Ovary (tissue), 7 donors: ENCODE measurements at regions not wholly inside any gene's neighbourhood (a gene's known extent, or its start where the extent isn't known, plus 50 kb on each side); places are given as distances from the start of the nearest gene placed in this dataset.

Experiments
- DNase-seq, 5 donors: peaks; one replicate each; pipeline ENCODE4 v3.0.0-alpha.2; 2019 to 2020
- H3K27ac ChIP-seq, 2 donors: fragments of 200-600 bp; one replicate each; pipeline versions ENCODE4 v1.5.1 to v1.8.0; 2019 to 2022
- H3K27me3 ChIP-seq: fragments of 200-600 bp; one replicate; pipeline ENCODE4 v1.8.0; 2022
- H3K36me3 ChIP-seq: fragments of 200-600 bp; sonication (generic); one replicate; pipeline ENCODE4 v1.5.1; 2019
- H3K4me1 ChIP-seq: one replicate; pipeline ENCODE4 v1.8.1; 2013; ENCODE audit warnings: mild to moderate bottlenecking, moderate library complexity; ENCODE audit not compliant: insufficient read depth
- H3K4me3 ChIP-seq: fragments of 200-600 bp; sonication (generic); one replicate; pipeline ENCODE4 v1.5.1; 2017
- H3K9me3 ChIP-seq, 2 donors: fragments of 200-600 bp in 1 of 2; sonication (generic) in 1 of 2; one replicate each; pipeline versions ENCODE4 v1.5.1 to v1.8.1; 2013 to 2019; ENCODE audit warnings: mild to moderate bottlenecking in 1 of 2, moderate library complexity in 1 of 2
- EP300 ChIP-seq: sonication (generic); formaldehyde crosslinking; IDR thresholded peaks from one replicate; pipeline ENCODE4 v1.6.1; 2017; ENCODE audit warnings: antibody characterized with exemption
- POLR2A ChIP-seq: fragments of 450-650 bp; IDR thresholded peaks from one replicate; pipeline ENCODE4 v1.6.1; 2017; ENCODE audit warnings: antibody characterized with exemption, mild to moderate bottlenecking, moderate library complexity
- WGBS, 3 donors: extraction: QIAGEN DNeasy Blood & Tissue Kit in 1 of 3; methylation state at CpG; one replicate each; pipeline versions ENCODE4 v1.1.5 to v1.1.7; 2013 to 2017; 5-methylcytosine and 5-hydroxymethylcytosine counted together
- intact Hi-C, 4 donors: fragments of 100-400 bp; cut with DNase I; formaldehyde crosslinking; loops; one replicate each; pipeline versions ENCODE4 v1.11.0 to v1.15.1; 2022 to 2023
- TF ChIP-seq, protein P1 (sequence below), 3 donors: fragments of 450-650 bp in 2 of 3; fragments of 200-600 bp in 1 of 3; IDR thresholded peaks; one replicate each; pipeline versions ENCODE4 v1.5.1 to v1.8.0; 2016 to 2022; ENCODE audit warnings: antibody characterized with exemption in 3 of 3, mild to moderate bottlenecking in 1 of 3
- donor health status: DM: no; HTN: no; CAD: no; lungs with moderate emphysema.
- donor health status: DM: no; HTN: no; CAD: no.
- donor health status: Bipolar disorder and iron deficiency.
- donor health status: DM: no; HTN: no; CAD: no.
- donor health status: DM: yes; HTN: yes; CAD: no.

DNA sequence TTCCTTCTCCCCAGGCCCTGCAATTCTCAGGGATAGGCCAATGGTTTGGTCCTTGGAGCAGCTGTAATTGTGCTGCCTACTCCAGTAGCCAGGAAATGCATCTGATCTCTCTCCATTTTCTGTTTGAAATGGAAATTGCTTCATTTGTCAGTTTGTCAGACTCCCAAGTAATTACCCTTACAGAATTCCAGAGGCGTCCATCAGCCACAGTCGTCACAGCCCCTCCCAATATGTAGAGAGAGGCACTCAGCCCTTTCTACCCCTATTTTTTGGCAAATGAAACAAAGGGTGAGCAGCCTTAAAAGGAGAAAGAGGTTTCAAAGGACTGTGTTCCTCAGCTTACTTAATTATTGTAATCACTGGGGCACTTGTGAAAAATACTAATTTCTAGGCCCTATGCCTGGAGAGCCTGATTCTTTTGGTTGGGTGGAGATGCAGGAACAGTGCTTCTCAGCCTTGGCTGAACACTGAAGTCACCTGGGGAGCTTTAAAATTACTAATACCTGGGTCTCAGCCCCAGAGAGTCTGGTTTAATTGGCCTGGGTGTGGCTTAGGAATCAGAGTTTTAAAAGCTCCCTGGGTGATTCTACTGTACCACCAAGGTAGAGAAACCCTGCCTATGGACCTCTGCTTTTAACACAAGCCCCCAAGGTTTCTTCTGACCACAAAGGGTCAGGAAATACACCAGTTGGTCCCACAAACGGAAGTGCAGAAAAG lies 190.0 kb downstream of the EMP1 start:
- TF ChIP-seq POLR2A = no peak
- TF ChIP-seq, protein P1, sequence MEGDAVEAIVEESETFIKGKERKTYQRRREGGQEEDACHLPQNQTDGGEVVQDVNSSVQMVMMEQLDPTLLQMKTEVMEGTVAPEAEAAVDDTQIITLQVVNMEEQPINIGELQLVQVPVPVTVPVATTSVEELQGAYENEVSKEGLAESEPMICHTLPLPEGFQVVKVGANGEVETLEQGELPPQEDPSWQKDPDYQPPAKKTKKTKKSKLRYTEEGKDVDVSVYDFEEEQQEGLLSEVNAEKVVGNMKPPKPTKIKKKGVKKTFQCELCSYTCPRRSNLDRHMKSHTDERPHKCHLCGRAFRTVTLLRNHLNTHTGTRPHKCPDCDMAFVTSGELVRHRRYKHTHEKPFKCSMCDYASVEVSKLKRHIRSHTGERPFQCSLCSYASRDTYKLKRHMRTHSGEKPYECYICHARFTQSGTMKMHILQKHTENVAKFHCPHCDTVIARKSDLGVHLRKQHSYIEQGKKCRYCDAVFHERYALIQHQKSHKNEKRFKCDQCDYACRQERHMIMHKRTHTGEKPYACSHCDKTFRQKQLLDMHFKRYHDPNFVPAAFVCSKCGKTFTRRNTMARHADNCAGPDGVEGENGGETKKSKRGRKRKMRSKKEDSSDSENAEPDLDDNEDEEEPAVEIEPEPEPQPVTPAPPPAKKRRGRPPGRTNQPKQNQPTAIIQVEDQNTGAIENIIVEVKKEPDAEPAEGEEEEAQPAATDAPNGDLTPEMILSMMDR (IDR thresholded peaks at IDR 0.05) = no peak
- TF ChIP-seq EP300 = no peak
- intact Hi-C loops = no loop called here
- no peaks in the 10 kb centered on the region for H3K36me3 ChIP-seq
- DNase-seq = no peak
- 69 to 88% (median 78%) methylated on average over 3 of the region's 3 CpGs for WGBS, 3 donors
- H3K4me1 ChIP-seq = peaks cover 3% of the 10 kb centered on the region
- no peaks in the 10 kb centered on the region for H3K9me3 ChIP-seq
- H3K27ac ChIP-seq = no peak overlapping the region
- H3K4me3 ChIP-seq = no peak overlapping the region
- H3K27me3 ChIP-seq = no peaks in the 10 kb centered on the region

DNA sequence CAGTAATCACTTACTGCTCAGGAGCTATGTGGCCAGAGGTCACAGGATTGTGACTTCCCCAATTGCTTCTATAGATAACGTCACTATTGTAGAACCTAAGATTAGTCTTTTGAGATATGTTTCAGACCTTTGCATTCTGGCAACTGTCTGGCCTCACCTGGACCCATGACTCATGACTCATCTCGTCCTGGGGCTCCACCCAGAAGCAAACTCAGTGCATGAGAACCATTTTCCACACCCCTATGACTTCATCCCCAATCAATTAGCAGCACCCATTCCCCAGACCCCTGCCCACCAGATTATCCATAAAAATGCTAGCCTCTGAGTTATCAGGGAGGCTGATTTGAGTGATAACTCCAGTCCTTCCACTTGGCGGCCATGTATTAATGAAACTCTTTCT lies 186.9 kb downstream of the EMP1 start:
- TF ChIP-seq POLR2A (no peak), EP300 (no peak)
- TF ChIP-seq, protein P1 (IDR thresholded peaks at IDR 0.05) = no peak
- Histone ChIP-seq H3K9me3 (no peaks in the 10 kb centered on the region), H3K4me1 (no peaks in the 10 kb centered on the region), H3K27me3 (no peaks in the 10 kb centered on the region), H3K27ac (no peak overlapping the region), H3K36me3 (no peaks in the 10 kb centered on the region), H3K4me3 (no peak overlapping the region)
- intact Hi-C loops = no loop called here
- 77 to 78% (median 77%) methylated on average over 3 of the region's 3 CpGs for WGBS, 3 donors
- no peak for DNase-seq

GRCh38 chr12:13380297-13380696 lies 183.8 kb downstream of the EMP1 start:
- WGBS, 3 donors = 77 to 80% (median 78%) methylated on average over 3 of the region's 3 CpGs
- no peaks in the 10 kb centered on the region for H3K36me3 ChIP-seq
- no peaks in the 10 kb centered on the region for H3K4me1 ChIP-seq
- no peak overlapping the region for H3K27ac ChIP-seq
- TF ChIP-seq POLR2A = no peak
- TF ChIP-seq EP300 = no peak
- TF ChIP-seq, protein P1 (IDR thresholded peaks at IDR 0.05) = no peak
- intact Hi-C loops = no loop called here
- no peaks in the 10 kb centered on the region for H3K27me3 ChIP-seq
- no peak for DNase-seq
- no peak overlapping the region for H3K4me3 ChIP-seq
- H3K9me3 ChIP-seq = no peaks in the 10 kb centered on the region

- no peak overlapping the region for H3K4me3 ChIP-seq
- no peaks in the 10 kb centered on the region for H3K36me3 ChIP-seq
- no peak overlapping the region for H3K27ac ChIP-seq
- no peaks in the 10 kb centered on the region for H3K4me1 ChIP-seq
- TF ChIP-seq, protein P1 (IDR thresholded peaks at IDR 0.05) = no peak
- no peak for TF ChIP-seq POLR2A
- TF ChIP-seq EP300 = no peak
- no peaks in the 10 kb centered on the region for H3K27me3 ChIP-seq
- no peaks in the 10 kb centered on the region for H3K9me3 ChIP-seq
- WGBS, 3 donors = 70 to 84% (median 71%) methylated on average over 3 of the region's 3 CpGs
- intact Hi-C loops = no loop called here
- DNase-seq = no peak
Measured at GRCh38 chr12:13379531-13380188, 183.1 kb downstream of the EMP1 start.
